ENCODE measurements at regions not wholly inside any gene's neighbourhood (a gene's known extent, or its start where the extent isn't known, plus 50 kb on each side); places are given as distances from the start of the nearest gene placed in this dataset.

GRCh38 chr1:5340560-5341130 lies 651.6 kb downstream of the NPHP4 start:
- TF ChIP-seq CTCF (IDR thresholded peaks at IDR 0.05; ENCODE audit: low read depth, low read length, missing input control): no peak
- TF ChIP-seq RAD21 (IDR thresholded peaks at IDR 0.05): no peak
- TF ChIP-seq YY1 (IDR thresholded peaks at IDR 0.05): no peak
- TF ChIP-seq HNF4G (IDR thresholded peaks at IDR 0.05): no peak
- TF ChIP-seq JUND (IDR thresholded peaks at IDR 0.05): no peak
- TF ChIP-seq EGR1 (IDR thresholded peaks at IDR 0.05; ENCODE audit: low read depth in 2 of 2): no peak
- TF ChIP-seq FOXA1 (IDR thresholded peaks at IDR 0.05): no peak
- no peak for TF ChIP-seq REST (IDR thresholded peaks at IDR 0.05)
- TF ChIP-seq NR2F2 (IDR thresholded peaks at IDR 0.05): no peak
- TF ChIP-seq MAX (IDR thresholded peaks at IDR 0.05): no peak
- no peak for TF ChIP-seq TAF1 (conservative IDR thresholded peaks at IDR 0.05)
